ENCODE measurements at regions not wholly inside any gene's neighbourhood (a gene's known extent, or its start where the extent isn't known, plus 50 kb on each side); places are given as distances from the start of the nearest gene placed in this dataset.

DNA sequence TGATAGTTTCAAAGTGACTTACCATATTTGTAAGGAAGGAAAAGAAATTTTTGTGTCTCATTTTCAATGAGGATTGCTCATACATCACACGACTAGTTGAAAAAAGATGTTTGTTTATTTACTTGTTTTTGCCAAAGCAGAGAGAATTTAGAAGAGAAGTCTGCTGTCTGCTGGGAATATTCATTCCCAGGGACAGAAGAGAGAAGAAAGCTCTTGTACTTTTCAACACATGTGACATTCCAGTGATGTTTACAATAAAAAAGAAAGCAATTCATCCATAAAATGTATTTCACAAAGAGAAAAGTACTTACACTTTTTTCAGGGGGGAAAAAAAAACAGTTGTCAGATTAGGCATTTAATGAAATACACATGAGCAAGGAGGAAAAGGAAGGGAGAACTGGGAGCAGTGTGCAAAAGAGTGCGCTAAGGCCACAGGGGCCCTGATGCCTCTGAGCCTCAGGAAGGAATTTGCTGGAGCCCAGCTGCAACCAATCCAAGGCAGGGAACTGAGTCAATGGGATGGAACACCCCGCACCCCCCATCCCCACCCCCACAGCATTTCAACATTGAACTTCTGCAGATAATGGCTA, 115.0 kb downstream of the RPAP3 start:
- DNase-seq, result no peak
- H3K27me3 ChIP-seq (ENCODE audit: control insufficient read depth in 1 of 2, insufficient read depth in 2 of 2, low read length in 1 of 2), result no peaks in the 10 kb centered on the region
- no peaks in the 10 kb centered on the region for H3K36me3 ChIP-seq (ENCODE audit: control insufficient read depth in 1 of 2, insufficient read depth in 2 of 2, low read length in 1 of 2)
- no peaks in the 10 kb centered on the region for H3K9me3 ChIP-seq (ENCODE audit: control insufficient read depth, low read length)
- no peak overlapping the region for H3K27ac ChIP-seq (ENCODE audit: low read depth in 1 of 2, low read length in 2 of 2)
- ATAC-seq (ENCODE audit: low FRiP score), result no peak
- intact Hi-C loops (cut with DNase I), result loop anchor here in 1 of 2 donors (10.0 kb wide), 1 partner anchor 1446 kb away; no protein-coding TSS in a partner anchor
- no peaks in the 10 kb centered on the region for H3K4me1 ChIP-seq (ENCODE audit: control insufficient read depth in 1 of 2, insufficient read depth in 2 of 2, low read length in 2 of 2)
- no peak overlapping the region for H3K4me3 ChIP-seq (ENCODE audit: low read length in 2 of 2)
- WGBS, 2 donors, result 52 to 61% methylated on average over 3 of the region's 3 CpGs

- intact Hi-C loops (cut with DNase I), result no loop called here
- DNase-seq, result no peak
- 82% methylated on average over 4 of the region's 4 CpGs for WGBS, 2 donors
- Histone ChIP-seq H3K9me3 (ENCODE audit: control insufficient read depth, low read length) (no peaks in the 10 kb centered on the region), H3K4me3 (ENCODE audit: low read length in 2 of 2) (no peak overlapping the region), H3K4me1 (ENCODE audit: control insufficient read depth in 1 of 2, insufficient read depth in 2 of 2, low read length in 2 of 2) (no peaks in the 10 kb centered on the region), H3K27me3 (ENCODE audit: control insufficient read depth in 1 of 2, insufficient read depth in 2 of 2, low read length in 1 of 2) (no peaks in the 10 kb centered on the region), H3K36me3 (ENCODE audit: control insufficient read depth in 1 of 2, insufficient read depth in 2 of 2, low read length in 1 of 2) (no peaks in the 10 kb centered on the region), H3K27ac (ENCODE audit: low read depth in 1 of 2, low read length in 2 of 2) (no peak overlapping the region)
- no peak for ATAC-seq (ENCODE audit: low FRiP score)
These were observed 118.7 kb downstream of the RPAP3 start for GRCh38 chr12:47586952-47587669.

GRCh38 chr12:47585507-47585906, 120.3 kb downstream of the RPAP3 start:
- H3K4me1 ChIP-seq (ENCODE audit: control insufficient read depth in 1 of 2, insufficient read depth in 2 of 2, low read length in 2 of 2), result no peaks in the 10 kb centered on the region
- ATAC-seq (ENCODE audit: low FRiP score) (no peak), DNase-seq (no peak)

GRCh38 chr12:47578836-47579235, 127.0 kb downstream of the RPAP3 start:
- intact Hi-C loops (cut with DNase I), result no loop called here
- Histone ChIP-seq H3K27me3 (ENCODE audit: control insufficient read depth in 1 of 2, insufficient read depth in 2 of 2, low read length in 1 of 2) (peaks cover 0 to 2% of the 10 kb centered on the region in 2 donors), H3K36me3 (ENCODE audit: control insufficient read depth in 1 of 2, insufficient read depth in 2 of 2, low read length in 1 of 2) (no peaks in the 10 kb centered on the region), H3K27ac (ENCODE audit: low read depth in 1 of 2, low read length in 2 of 2) (no peak overlapping the region), H3K9me3 (ENCODE audit: control insufficient read depth, low read length) (no peaks in the 10 kb centered on the region), H3K4me1 (ENCODE audit: control insufficient read depth in 1 of 2, insufficient read depth in 2 of 2, low read length in 2 of 2) (peaks cover 0 to 1% of the 10 kb centered on the region in 2 donors), H3K4me3 (ENCODE audit: low read length in 2 of 2) (no peak overlapping the region)
- no peak for DNase-seq
- WGBS, 2 donors, result 86 to 91% methylated on average over 4 of the region's 4 CpGs
- ATAC-seq (ENCODE audit: low FRiP score), result no peak

More at GRCh38 chr12:47585507-47585906, 120.3 kb downstream of the RPAP3 start:
- intact Hi-C loops (cut with DNase I), result no loop called here
- Histone ChIP-seq H3K9me3 (ENCODE audit: control insufficient read depth, low read length) (no peaks in the 10 kb centered on the region), H3K27ac (ENCODE audit: low read depth in 1 of 2, low read length in 2 of 2) (no peak overlapping the region), H3K36me3 (ENCODE audit: control insufficient read depth in 1 of 2, insufficient read depth in 2 of 2, low read length in 1 of 2) (no peaks in the 10 kb centered on the region), H3K27me3 (ENCODE audit: control insufficient read depth in 1 of 2, insufficient read depth in 2 of 2, low read length in 1 of 2) (no peaks in the 10 kb centered on the region), H3K4me3 (ENCODE audit: low read length in 2 of 2) (no peak overlapping the region)
- WGBS, 2 donors, result 69 to 70% methylated on average over 2 of the region's 2 CpGs

GRCh38 chr12:47577206-47577989, 128.4 kb downstream of the RPAP3 start:
- 44 to 51% methylated on average over 7 of the region's 7 CpGs for WGBS, 2 donors
- no peak overlapping the region for H3K27ac ChIP-seq (ENCODE audit: low read depth in 1 of 2, low read length in 2 of 2)
- no peak for DNase-seq
- intact Hi-C loops (cut with DNase I), result no loop called here
- H3K36me3 ChIP-seq (ENCODE audit: control insufficient read depth in 1 of 2, insufficient read depth in 2 of 2, low read length in 1 of 2), result no peaks in the 10 kb centered on the region
- no peak for ATAC-seq (ENCODE audit: low FRiP score)
- no peak overlapping the region for H3K4me3 ChIP-seq (ENCODE audit: low read length in 2 of 2)
- H3K27me3 ChIP-seq (ENCODE audit: control insufficient read depth in 1 of 2, insufficient read depth in 2 of 2, low read length in 1 of 2), result peaks cover 0 to 2% of the 10 kb centered on the region in 2 donors
- no peaks in the 10 kb centered on the region for H3K9me3 ChIP-seq (ENCODE audit: control insufficient read depth, low read length)
- peaks cover 0 to 1% of the 10 kb centered on the region in 2 donors for H3K4me1 ChIP-seq (ENCODE audit: control insufficient read depth in 1 of 2, insufficient read depth in 2 of 2, low read length in 2 of 2)

DNA sequence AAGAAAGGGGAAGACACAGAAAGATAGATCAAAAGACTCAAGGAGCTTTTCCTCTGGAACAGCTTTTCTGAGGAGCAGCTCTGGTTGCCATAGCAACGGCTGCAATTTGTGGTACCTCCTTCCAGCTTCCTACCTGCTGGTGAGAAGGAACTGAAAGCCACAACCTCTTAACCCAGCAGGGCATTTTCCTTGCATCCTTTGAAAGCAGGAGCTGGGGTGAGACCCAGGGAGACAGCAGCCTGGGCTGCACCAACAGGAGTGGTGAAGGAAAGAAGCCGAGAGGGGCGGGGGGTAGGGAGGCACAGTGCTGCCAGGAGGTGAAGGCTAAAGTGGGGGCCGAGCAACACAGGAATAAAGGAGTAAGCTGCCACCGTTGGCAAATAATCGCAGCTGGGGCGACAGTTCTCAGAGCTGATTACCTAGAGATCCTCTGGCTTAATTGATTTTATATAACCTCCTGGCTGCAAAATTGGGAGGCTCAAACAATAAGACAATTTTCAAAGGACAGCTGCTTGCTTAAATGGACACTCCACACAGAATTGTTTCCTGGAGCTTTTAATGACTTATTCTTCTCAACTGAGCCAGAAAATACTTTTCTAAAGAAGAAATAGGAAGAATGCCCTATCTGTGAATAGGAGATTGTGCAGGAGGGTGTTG, 129.4 kb downstream of the RPAP3 start:
- Histone ChIP-seq H3K4me3 (ENCODE audit: low read length in 2 of 2) (no peak overlapping the region), H3K36me3 (ENCODE audit: control insufficient read depth in 1 of 2, insufficient read depth in 2 of 2, low read length in 1 of 2) (no peaks in the 10 kb centered on the region), H3K9me3 (ENCODE audit: control insufficient read depth, low read length) (no peaks in the 10 kb centered on the region), H3K27ac (ENCODE audit: low read depth in 1 of 2, low read length in 2 of 2) (no peak overlapping the region), H3K27me3 (ENCODE audit: control insufficient read depth in 1 of 2, insufficient read depth in 2 of 2, low read length in 1 of 2) (peaks cover 0 to 2% of the 10 kb centered on the region in 2 donors), H3K4me1 (ENCODE audit: control insufficient read depth in 1 of 2, insufficient read depth in 2 of 2, low read length in 2 of 2) (peaks cover 0 to 1% of the 10 kb centered on the region in 2 donors)
- 53 to 57% methylated on average over 7 of the region's 7 CpGs for WGBS, 2 donors
- ATAC-seq (ENCODE audit: low FRiP score), result no peak
- no peak for DNase-seq
- intact Hi-C loops (cut with DNase I), result no loop called here

GRCh38 chr12:47574252-47575021, 131.4 kb downstream of the RPAP3 start:
- H3K4me1 ChIP-seq (ENCODE audit: control insufficient read depth in 1 of 2, insufficient read depth in 2 of 2, low read length in 2 of 2), result peaks cover 0 to 1% of the 10 kb centered on the region in 2 donors
- WGBS, 2 donors, result 89 to 96% methylated on average over 1 of the region's 1 CpG
- intact Hi-C loops (cut with DNase I), result no loop called here
- no peak for DNase-seq
- peaks cover 0 to 2% of the 10 kb centered on the region in 2 donors for H3K27me3 ChIP-seq (ENCODE audit: control insufficient read depth in 1 of 2, insufficient read depth in 2 of 2, low read length in 1 of 2)
- H3K9me3 ChIP-seq (ENCODE audit: control insufficient read depth, low read length), result no peaks in the 10 kb centered on the region
- no peak overlapping the region for H3K27ac ChIP-seq (ENCODE audit: low read depth in 1 of 2, low read length in 2 of 2)
- ATAC-seq (ENCODE audit: low FRiP score), result no peak
- H3K4me3 ChIP-seq (ENCODE audit: low read length in 2 of 2), result no peak overlapping the region
- no peaks in the 10 kb centered on the region for H3K36me3 ChIP-seq (ENCODE audit: control insufficient read depth in 1 of 2, insufficient read depth in 2 of 2, low read length in 1 of 2)

GRCh38 chr12:47573146-47573659, 132.6 kb downstream of the RPAP3 start:
- intact Hi-C loops (cut with DNase I), result no loop called here
- Histone ChIP-seq H3K4me3 (ENCODE audit: low read length in 2 of 2) (no peak overlapping the region), H3K4me1 (ENCODE audit: control insufficient read depth in 1 of 2, insufficient read depth in 2 of 2, low read length in 2 of 2) (no peaks in the 10 kb centered on the region), H3K27ac (ENCODE audit: low read depth in 1 of 2, low read length in 2 of 2) (no peak overlapping the region), H3K36me3 (ENCODE audit: control insufficient read depth in 1 of 2, insufficient read depth in 2 of 2, low read length in 1 of 2) (no peaks in the 10 kb centered on the region), H3K9me3 (ENCODE audit: control insufficient read depth, low read length) (no peaks in the 10 kb centered on the region), H3K27me3 (ENCODE audit: control insufficient read depth in 1 of 2, insufficient read depth in 2 of 2, low read length in 1 of 2) (peaks cover 0 to 2% of the 10 kb centered on the region in 2 donors)
- DNase-seq (no peak), ATAC-seq (ENCODE audit: low FRiP score) (no peak)
- WGBS, 2 donors, result 78 to 85% methylated on average over 1 of the region's 1 CpG

Measured in aorta (tissue), 5 donors.